Esophagus muscularis mucosa (tissue), 4 donors: ENCODE measurements at regions not wholly inside any gene's neighbourhood (a gene's known extent, or its start where the extent isn't known, plus 50 kb on each side); places are given as distances from the start of the nearest gene placed in this dataset.

Source experiments
- DNase-seq: peaks from one replicate; pipeline ENCODE4 v3.0.0-alpha.2; 2017; ENCODE audit errors: extremely low spot score
- H3K27ac ChIP-seq, 4 donors: fragments of 200-600 bp; sonication (generic); replicated peaks in 1 of 4; 1 replicate in 3 of 4; 2 replicates in 1 of 4; pipeline ENCODE4 v1.5.1; 2016 to 2019; ENCODE audit warnings: mild to moderate bottlenecking in 1 of 4
- H3K27me3 ChIP-seq, 4 donors: fragments of 200-600 bp; sonication (generic); one replicate each; pipeline versions ENCODE4 v1.5.1 to v1.6.0; 2016 to 2019
- H3K36me3 ChIP-seq, 4 donors: fragments of 200-600 bp; sonication (generic); one replicate each; pipeline ENCODE4 v1.5.1; 2016 to 2019
- H3K4me1 ChIP-seq, 4 donors: fragments of 200-600 bp; sonication (generic); one replicate each; pipeline ENCODE4 v1.5.1; 2016 to 2019
- H3K4me3 ChIP-seq, 4 donors: fragments of 200-600 bp; sonication (generic); 1 replicate in 2 of 4; 2 replicates in 2 of 4; pipeline ENCODE4 v1.5.1; 2016 to 2019; ENCODE audit warnings: mild to moderate bottlenecking in 4 of 4, moderate library complexity in 1 of 4
- H3K9me3 ChIP-seq, 4 donors: fragments of 200-600 bp; sonication (generic); 1 replicate in 3 of 4; 2 replicates in 1 of 4; pipeline ENCODE4 v1.5.1; 2016 to 2019
- CTCF ChIP-seq, 3 experiments: fragments of 200-600 bp in 2 of 3; fragments of 450-650 bp in 1 of 3; sonication (generic) in 2 of 3; IDR thresholded peaks; one replicate each; pipeline ENCODE4 v1.5.1; 2017 to 2019; ENCODE audit warnings: antibody characterized with exemption in 3 of 3, mild to moderate bottlenecking in 2 of 3, moderate library complexity in 1 of 3
- EP300 ChIP-seq: sonication (generic); formaldehyde crosslinking; IDR thresholded peaks from one replicate; pipeline ENCODE4 v1.6.1; 2017; ENCODE audit warnings: antibody characterized with exemption
- POLR2A ChIP-seq: fragments of 450-650 bp; IDR thresholded peaks from one replicate; pipeline ENCODE4 v1.6.1; 2017; ENCODE audit warnings: antibody characterized with exemption, moderate library complexity, mild to moderate bottlenecking, low read depth
- POLR2AphosphoS5 ChIP-seq, 2 donors: sonication (generic); formaldehyde crosslinking; IDR thresholded peaks; one replicate each; pipeline ENCODE4 v1.6.1; 2017; ENCODE audit warnings: antibody characterized with exemption in 2 of 2
- WGBS: methylation state at CpG from one replicate; pipeline ENCODE4 v1.1.5; 2018; 5-methylcytosine and 5-hydroxymethylcytosine counted together
- intact Hi-C: fragments of 100-400 bp; cut with DNase I; formaldehyde crosslinking; loops from one replicate; pipeline ENCODE4 v1.15.1; 2023

GRCh38 chr1:189351960-189352359, 1125.7 kb downstream of the BRINP3 start:
- H3K27ac ChIP-seq = no peak overlapping the region
- 0% methylated on average over 1 of the region's 1 CpG for WGBS
- intact Hi-C loops = no loop called here
- no peak for DNase-seq
- H3K9me3 ChIP-seq = no peaks in the 10 kb centered on the region
- peaks cover 0 to 14% (median 10%) of the 10 kb centered on the region in 4 donors for H3K4me1 ChIP-seq
- TF ChIP-seq POLR2AphosphoS5 (IDR thresholded peaks at IDR 0.05) = no peak
- TF ChIP-seq EP300 = no peak
- TF ChIP-seq CTCF (IDR thresholded peaks at IDR 0.05) = no peak
- TF ChIP-seq POLR2A = no peak
- H3K4me3 ChIP-seq = no peak overlapping the region
- no peaks in the 10 kb centered on the region for H3K36me3 ChIP-seq
- no peaks in the 10 kb centered on the region for H3K27me3 ChIP-seq

- intact Hi-C loops = no loop called here
- Histone ChIP-seq H3K27ac (no peak overlapping the region), H3K36me3 (no peaks in the 10 kb centered on the region), H3K27me3 (no peaks in the 10 kb centered on the region), H3K4me3 (no peak overlapping the region), H3K4me1 (peaks cover 0 to 14% (median 10%) of the 10 kb centered on the region in 4 donors), H3K9me3 (no peaks in the 10 kb centered on the region)
- no peak for DNase-seq
- TF ChIP-seq EP300 (no peak), POLR2AphosphoS5 (IDR thresholded peaks at IDR 0.05) (no peak), POLR2A (no peak), CTCF (IDR thresholded peaks at IDR 0.05) (no peak)
Observed at GRCh38 chr1:189356206-189356605, 1121.5 kb downstream of the BRINP3 start.

GRCh38 chr1:189357317-189357716, 1120.3 kb downstream of the BRINP3 start:
- TF ChIP-seq POLR2A (no peak), CTCF (IDR thresholded peaks at IDR 0.05) (no peak), EP300 (no peak), POLR2AphosphoS5 (IDR thresholded peaks at IDR 0.05) (no peak)
- no peak for DNase-seq
- intact Hi-C loops = no loop called here
- Histone ChIP-seq H3K9me3 (no peaks in the 10 kb centered on the region), H3K4me1 (peaks cover 0 to 4% (median under 1%) of the 10 kb centered on the region in 4 donors), H3K4me3 (no peak overlapping the region), H3K36me3 (no peaks in the 10 kb centered on the region), H3K27me3 (no peaks in the 10 kb centered on the region), H3K27ac (no peak overlapping the region)
- 84% methylated on average over 1 of the region's 1 CpG for WGBS

GRCh38 chr1:189369612-189370011, 1108.1 kb downstream of the BRINP3 start:
- TF ChIP-seq POLR2A (no peak), EP300 (no peak), POLR2AphosphoS5 (IDR thresholded peaks at IDR 0.05) (no peak), CTCF (IDR thresholded peaks at IDR 0.05) (no peak)
- H3K9me3 ChIP-seq = no peaks in the 10 kb centered on the region
- no peak for DNase-seq
- no peak overlapping the region for H3K27ac ChIP-seq
- no peaks in the 10 kb centered on the region for H3K4me1 ChIP-seq
- intact Hi-C loops = no loop called here
- H3K4me3 ChIP-seq = no peak overlapping the region
- H3K27me3 ChIP-seq = no peaks in the 10 kb centered on the region
- no peaks in the 10 kb centered on the region for H3K36me3 ChIP-seq

GRCh38 chr1:189374816-189375215, 1102.8 kb downstream of the BRINP3 start:
- Histone ChIP-seq H3K4me3 (no peak overlapping the region), H3K27ac (no peak overlapping the region), H3K4me1 (no peaks in the 10 kb centered on the region), H3K9me3 (no peaks in the 10 kb centered on the region), H3K36me3 (no peaks in the 10 kb centered on the region), H3K27me3 (no peaks in the 10 kb centered on the region)
- 45% methylated on average over 3 of the region's 3 CpGs for WGBS
- intact Hi-C loops = no loop called here
- DNase-seq = no peak
- no peak for TF ChIP-seq POLR2A
- no peak for TF ChIP-seq EP300
- TF ChIP-seq POLR2AphosphoS5 (IDR thresholded peaks at IDR 0.05) = no peak
- TF ChIP-seq CTCF (IDR thresholded peaks at IDR 0.05) = no peak
